Esophagus muscularis mucosa (tissue), 3 donors: ENCODE measurements at regions not wholly inside any gene's neighbourhood (a gene's known extent, or its start where the extent isn't known, plus 50 kb on each side); places are given as distances from the start of the nearest gene placed in this dataset.

ENCODE experiments used
- CTCF ChIP-seq, 3 experiments: fragments of 200-600 bp in 2 of 3; fragments of 450-650 bp in 1 of 3; sonication (generic) in 2 of 3; IDR thresholded peaks; one replicate each; pipeline ENCODE4 v1.5.1; 2017 to 2019; ENCODE audit warnings: antibody characterized with exemption in 3 of 3, mild to moderate bottlenecking in 2 of 3, moderate library complexity in 1 of 3
- POLR2AphosphoS5 ChIP-seq, 2 donors: sonication (generic); formaldehyde crosslinking; IDR thresholded peaks; one replicate each; pipeline ENCODE4 v1.6.1; 2017; ENCODE audit warnings: antibody characterized with exemption in 2 of 2

- TF ChIP-seq POLR2AphosphoS5 (IDR thresholded peaks at IDR 0.05) (no peak), CTCF (IDR thresholded peaks at IDR 0.05) (no peak)
Measured at GRCh38 chr10:23686722-23687121, 247.8 kb downstream of the OTUD1 start.
